H1 (cell line): ENCODE measurements at regions not wholly inside any gene's neighbourhood (a gene's known extent, or its start where the extent isn't known, plus 50 kb on each side); places are given as distances from the start of the nearest gene placed in this dataset.

Experiments
- CTCF ChIA-PET: fragments of 300-600 bp; sonication (Branson Sonifier 250); formaldehyde crosslinking; loops from one replicate; lab custom pipeline; 2021; ENCODE audit not compliant: partially characterized antibody; lab: Charles Lee
- POLR2A ChIA-PET: fragments of 300-600 bp; sonication (Branson Sonifier 250); formaldehyde crosslinking; loops from one replicate; lab custom pipeline; 2021; ENCODE audit warnings: inconsistent platforms; ENCODE audit not compliant: partially characterized antibody; lab: Charles Lee
- DNase-seq, 2 experiments: peaks; one replicate each; pipeline versions ENCODE4 v3.0.0 to v3.0.0-alpha.2; 2010 to 2022; ENCODE audit warnings: low spot score in 2 of 2, low read depth in 1 of 2, mixed read lengths in 1 of 2
- FAIRE-seq: peaks from 2 replicates; lab custom pipeline; 2011; peaks lifted over from hg19 to GRCh38; lab: Jason Lieb, UNC
- H2AFZ ChIP-seq: 2 replicates; pipeline ENCODE4 v1.8.1; 2012; ENCODE audit warnings: low read length, inconsistent platforms
- H2AK5ac ChIP-seq: 2 replicates; pipeline ENCODE4 v1.6.1; 2013; ENCODE audit warnings: low read depth, low read length
- H2BK120ac ChIP-seq: replicated peaks from 2 replicates; pipeline ENCODE3; 2013; ENCODE audit warnings: low read depth, low read length, inconsistent platforms
- H2BK12ac ChIP-seq: 2 replicates; pipeline ENCODE4 v1.6.1; 2013; ENCODE audit warnings: low read depth, low read length
- H2BK15ac ChIP-seq: 2 replicates; pipeline ENCODE4 v1.6.1; 2013; ENCODE audit warnings: low read length
- H2BK20ac ChIP-seq: 2 replicates; pipeline ENCODE4 v1.6.1; 2013; ENCODE audit warnings: low read length
- H2BK5ac ChIP-seq: 2 replicates; pipeline ENCODE4 v1.6.1; 2013; ENCODE audit warnings: low read depth, low read length
- H3K14ac ChIP-seq: 2 replicates; pipeline ENCODE4 v1.6.1; 2013; ENCODE audit warnings: inconsistent platforms; ENCODE audit not compliant: insufficient read length
- H3K18ac ChIP-seq: 2 replicates; pipeline ENCODE4 v1.6.1; 2013; ENCODE audit warnings: low read length; ENCODE audit errors: extremely low read depth
- H3K23ac ChIP-seq: 2 replicates; pipeline ENCODE4 v1.6.1; 2013; ENCODE audit warnings: inconsistent platforms; ENCODE audit not compliant: insufficient read length
- H3K23me2 ChIP-seq: 2 replicates; pipeline ENCODE4 v1.6.1; 2013; ENCODE audit warnings: low read depth, low read length
- H3K27ac ChIP-seq: 2 replicates; pipeline ENCODE4 v1.6.1; 2011; ENCODE audit warnings: low read depth, low read length, inconsistent platforms
- H3K27me3 ChIP-seq, 4 experiments: replicated peaks in 1 of 4; 1 replicate in 1 of 4; 2 replicates in 3 of 4; pipeline versions ENCODE4 v1.6.1 to v1.8.1; 2011 to 2013; ENCODE audit warnings: low read length in 3 of 4, mild to moderate bottlenecking in 3 of 4, inconsistent platforms in 2 of 4, mixed read lengths in 2 of 4, moderate library complexity in 1 of 4; ENCODE audit not compliant: control insufficient read depth in 3 of 4, insufficient read depth in 3 of 4; ENCODE audit errors: extremely low read depth in 1 of 4
- H3K36me3 ChIP-seq, 4 experiments: 2 replicates each; pipeline versions ENCODE4 v1.6.1 to v1.8.1; 2011 to 2013; ENCODE audit warnings: mild to moderate bottlenecking in 4 of 4, low read length in 3 of 4, moderate library complexity in 2 of 4, control low read depth in 1 of 4, inconsistent platforms in 1 of 4; ENCODE audit not compliant: insufficient read depth in 4 of 4, control insufficient read depth in 2 of 4
- H3K4ac ChIP-seq: replicated peaks from 2 replicates; pipeline ENCODE3; 2013; ENCODE audit warnings: low read length, low read depth, mixed read lengths, inconsistent platforms; ENCODE audit not compliant: insufficient read length
- H3K4me1 ChIP-seq, 4 experiments: replicated peaks in 1 of 4; 1 replicate in 1 of 4; 2 replicates in 3 of 4; pipeline versions ENCODE4 v1.6.1 to v1.8.1; 2011 to 2013; ENCODE audit warnings: low read length in 3 of 4, inconsistent platforms in 2 of 4, mixed read lengths in 1 of 4; ENCODE audit not compliant: insufficient read depth in 4 of 4, control insufficient read depth in 3 of 4
- H3K4me2 ChIP-seq, 2 experiments: 2 replicates each; pipeline versions ENCODE4 v1.6.1 to v1.8.1; 2011 to 2013; ENCODE audit warnings: low read depth in 2 of 2, low read length in 2 of 2, control low read depth in 1 of 2, inconsistent platforms in 1 of 2, mild to moderate bottlenecking in 1 of 2; ENCODE audit not compliant: insufficient read depth in 1 of 2
- H3K4me3 ChIP-seq, 4 experiments: fragments of 200-600, 300-600 bp in 1 of 4; sonication (generic), shearing (Covaris generic), sonication (Bioruptor Twin) in 1 of 4; 2 replicates each; pipeline versions ENCODE4 v1.5.1 to v1.8.1; 2011 to 2016; ENCODE audit warnings: low read length in 4 of 4, low read depth in 3 of 4, control low read depth in 2 of 4, inconsistent platforms in 2 of 4, mild to moderate bottlenecking in 2 of 4, mixed read lengths in 1 of 4, moderate library complexity in 1 of 4; ENCODE audit not compliant: insufficient read depth in 2 of 4; ENCODE audit errors: extremely low read depth in 1 of 4
- H3K56ac ChIP-seq: replicated peaks from 2 replicates; pipeline ENCODE3; 2013; ENCODE audit warnings: low read depth, mild to moderate bottlenecking, mixed read lengths, low read length, inconsistent platforms; ENCODE audit not compliant: insufficient read length
- H3K79me1 ChIP-seq: 2 replicates; pipeline ENCODE4 v1.6.1; 2013; ENCODE audit warnings: low read depth, low read length, control low read depth
- H3K79me2 ChIP-seq, 2 experiments: 2 replicates each; pipeline versions ENCODE4 v1.6.1 to v1.8.1; 2012 to 2013; ENCODE audit warnings: low read length in 2 of 2, mild to moderate bottlenecking in 2 of 2, inconsistent platforms in 1 of 2; ENCODE audit not compliant: insufficient read depth in 2 of 2, control insufficient read depth in 1 of 2
- H3K9ac ChIP-seq, 4 experiments: replicated peaks in 1 of 4; 1 replicate in 1 of 4; 2 replicates in 3 of 4; pipeline versions ENCODE4 v1.6.1 to v1.8.1; 2011 to 2013; ENCODE audit warnings: low read depth in 3 of 4, low read length in 3 of 4, control low read depth in 2 of 4, mild to moderate bottlenecking in 2 of 4, moderate library complexity in 2 of 4, inconsistent platforms in 1 of 4; ENCODE audit errors: extremely low read depth in 1 of 4
- H3K9me3 ChIP-seq, 2 experiments: 2 replicates each; pipeline versions ENCODE4 v1.6.1 to v1.8.1; 2012 to 2013; ENCODE audit warnings: mild to moderate bottlenecking in 2 of 2, moderate library complexity in 2 of 2, control low read depth in 1 of 2, inconsistent platforms in 1 of 2, low read depth in 1 of 2, low read length in 1 of 2, mixed read lengths in 1 of 2; ENCODE audit not compliant: insufficient read depth in 2 of 2
- H4K20me1 ChIP-seq, 2 experiments: replicated peaks in 1 of 2; 2 replicates each; pipeline versions ENCODE3 to v1.8.1; 2011 to 2013; ENCODE audit warnings: inconsistent platforms in 2 of 2, low read length in 2 of 2, mild to moderate bottlenecking in 1 of 2; ENCODE audit not compliant: insufficient read depth in 2 of 2, control insufficient read depth in 1 of 2
- H4K5ac ChIP-seq: 2 replicates; pipeline ENCODE4 v1.6.1; 2013; ENCODE audit warnings: low read length, low read depth, mixed read lengths, inconsistent platforms; ENCODE audit not compliant: insufficient read length
- H4K8ac ChIP-seq: 2 replicates; pipeline ENCODE4 v1.8.0; 2013; ENCODE audit warnings: mild to moderate bottlenecking, moderate library complexity, low read length, inconsistent platforms; ENCODE audit not compliant: insufficient read depth; ENCODE audit errors: extremely low read depth
- H4K91ac ChIP-seq: replicated peaks from 2 replicates; pipeline ENCODE3; 2013; ENCODE audit warnings: low read length, mixed read lengths, inconsistent platforms; ENCODE audit not compliant: insufficient read length
- EGR1 ChIP-seq: IDR thresholded peaks from 2 replicates; pipeline ENCODE4 v1.6.1; 2011; ENCODE audit warnings: low read depth, low read length, borderline replicate concordance
- NRF1 ChIP-seq: IDR thresholded peaks from 2 replicates; pipeline ENCODE4 v1.6.1; 2011; ENCODE audit warnings: mild to moderate bottlenecking, low read depth, low read length, improper control_type of control experiment
- POLR2AphosphoS5 ChIP-seq: IDR thresholded peaks from 2 replicates; pipeline ENCODE4 v1.6.1; 2011; ENCODE audit warnings: low read depth, low read length
- RFX5 ChIP-seq: IDR thresholded peaks from 2 replicates; pipeline ENCODE4 v1.6.1; 2011; ENCODE audit warnings: low read depth, low read length, improper control_type of control experiment, borderline replicate concordance
- SIX5 ChIP-seq: IDR thresholded peaks from 2 replicates; pipeline ENCODE4 v1.6.1; 2011; ENCODE audit warnings: mild to moderate bottlenecking, low read depth, low read length
- WGBS, 2 experiments: shearing (Covaris generic) in 1 of 2; methylation state at CpG; one replicate each; pipeline versions ENCODE4 v1.1.6 to v1.1.7; 2013 to 2015; ENCODE audit warnings: low lambda C conversion rate in 2 of 2, mixed read lengths in 2 of 2, inconsistent platforms in 1 of 2, low coverage in 1 of 2, missing lambda C conversion rate in 1 of 2; ENCODE audit not compliant: insufficient replicate concordance in 2 of 2, insufficient coverage in 1 of 2, insufficient read length in 1 of 2; ENCODE audit errors: extremely low coverage in 1 of 2, missing lambda C conversion rate in 1 of 2; 5-methylcytosine and 5-hydroxymethylcytosine counted together

DNA sequence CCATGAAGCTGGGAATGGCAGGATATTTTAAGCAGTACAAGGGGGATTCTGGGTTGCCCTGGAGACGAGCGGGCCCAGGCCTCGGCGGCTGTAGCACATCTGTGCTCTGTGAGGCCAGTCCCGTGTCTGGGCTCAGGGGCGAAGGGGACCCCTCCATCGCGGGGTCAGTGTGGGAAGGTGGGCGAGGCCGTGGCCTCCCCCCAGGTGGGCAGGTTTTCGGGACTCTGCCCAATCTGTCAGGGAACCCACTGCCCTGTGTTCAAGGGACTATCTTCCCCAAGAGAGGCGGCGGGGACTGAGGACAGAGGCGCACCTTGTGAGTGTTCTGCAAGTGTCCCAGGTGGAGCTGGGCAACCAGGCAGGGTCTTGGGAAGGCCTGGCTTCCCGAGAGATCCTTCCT is 336.6 kb downstream of the CTTN start:
- Histone ChIP-seq H4K20me1 (no peaks in the 10 kb centered on the region), H3K36me3 (no peaks in the 10 kb centered on the region), H2BK20ac (no peak overlapping the region), H2AK5ac (no peak overlapping the region), H3K18ac (no peak overlapping the region), H2BK5ac (no peak overlapping the region), H3K56ac (no peak overlapping the region), H4K5ac (no peak overlapping the region), H4K91ac (no peak overlapping the region), H3K27ac (no peak overlapping the region), H3K4me3 (no peak overlapping the region), H3K4ac (no peak overlapping the region), H3K4me2 (no peak overlapping the region), H3K4me1 (no peaks in the 10 kb centered on the region; a peak in 2 of 7 replicates), H3K9me3 (no peaks in the 10 kb centered on the region), H3K23me2 (no peaks in the 10 kb centered on the region; the same call in 1 of the 2 replicates), H4K8ac (no peak overlapping the region), H3K27me3 (no peaks in the 10 kb centered on the region; a peak in 1 of 7 replicates), H3K14ac (no peak overlapping the region), H2AFZ (no peak overlapping the region), H2BK12ac (no peak overlapping the region), H3K23ac (no peak overlapping the region), H2BK120ac (no peak overlapping the region), H3K79me2 (no peaks in the 10 kb centered on the region), H3K9ac (no peak overlapping the region), H3K79me1 (no peaks in the 10 kb centered on the region; the same call in 1 of the 2 replicates), H2BK15ac (no peak overlapping the region)
- no peak for DNase-seq
- no peak for TF ChIP-seq SIX5
- no peak for TF ChIP-seq RFX5
- no peak for TF ChIP-seq NRF1
- no peak for TF ChIP-seq EGR1
- TF ChIP-seq POLR2AphosphoS5, result no peak
- no peak for FAIRE-seq
- CTCF ChIA-PET, result interaction anchor here (1.1 to 1.6 kb wide), 4 partner anchors 15 to 167 kb away, joined by 3 to 5 read pairs (median 4); no protein-coding TSS in a partner anchor
- WGBS, 2 experiments, result 88% methylated on average over 13 of the region's 15 CpGs; no CpG with 5 or more reads in 1 of the 2 experiments
- POLR2A ChIA-PET, result interaction anchor here (0.7 to 1.8 kb wide), 2 partner anchors 9 to 19 kb away, joined by 3 to 6 read pairs; no protein-coding TSS in a partner anchor
